Activated CD8-positive, alpha-beta T cell treated with anti-CD3 and anti-CD28 coated beads for 36 hours (primary cell): ENCODE measurements at regions not wholly inside any gene's neighbourhood (a gene's known extent, or its start where the extent isn't known, plus 50 kb on each side); places are given as distances from the start of the nearest gene placed in this dataset.

Experiments used
- ATAC-seq: fragments of 200-7000 bp; cut with Tn5 transposase; one replicate; pipeline ENCODE4 v1.10.0; 2021; ENCODE audit warnings: mild to moderate bottlenecking, moderate library complexity
- CTCF ChIA-PET: fragments of 350-600 bp; sonication (Branson Sonifier 250); formaldehyde crosslinking; loops from one replicate; lab custom pipeline; 2021; ENCODE audit warnings: antibody characterized with exemption; lab: Charles Lee
- POLR2A ChIA-PET: fragments of 350-600 bp; sonication (Branson Sonifier 250); formaldehyde crosslinking; loops from one replicate; lab custom pipeline; 2021; ENCODE audit warnings: antibody characterized with exemption; lab: Charles Lee
- DNase-seq: peaks from one replicate; pipeline ENCODE4 v3.0.0-alpha.2; 2020
- H3K27ac Mint-ChIP-seq: one replicate; pipeline ENCODE4 v1.8.0; 2021; ENCODE audit warnings: mild to moderate bottlenecking, mixed read lengths
- H3K27me3 Mint-ChIP-seq: one replicate; pipeline ENCODE4 v1.8.0; 2021; ENCODE audit warnings: mixed read lengths
- H3K36me3 Mint-ChIP-seq: one replicate; pipeline ENCODE4 v1.8.0; 2021; ENCODE audit warnings: low read depth, mixed read lengths
- H3K4me1 Mint-ChIP-seq: one replicate; pipeline ENCODE4 v1.8.0; 2021; ENCODE audit warnings: low read depth, mixed read lengths
- H3K4me3 Mint-ChIP-seq: one replicate; pipeline ENCODE4 v1.8.0; 2021; ENCODE audit warnings: mild to moderate bottlenecking, moderate library complexity, mixed read lengths
- H3K9me3 Mint-ChIP-seq: one replicate; pipeline ENCODE4 v1.8.0; 2021; ENCODE audit warnings: mixed read lengths
- intact Hi-C: fragments of 100-400 bp; cut with micrococcal nuclease; formaldehyde crosslinking; loops from one replicate; pipeline ENCODE4 v1.10.0; 2022
- TF ChIP-seq, protein P1 (sequence below): fragments of 200-600 bp; IDR thresholded peaks from one replicate; pipeline ENCODE4 v1.8.0; 2022; ENCODE audit warnings: antibody characterized with exemption, mild to moderate bottlenecking

DNA sequence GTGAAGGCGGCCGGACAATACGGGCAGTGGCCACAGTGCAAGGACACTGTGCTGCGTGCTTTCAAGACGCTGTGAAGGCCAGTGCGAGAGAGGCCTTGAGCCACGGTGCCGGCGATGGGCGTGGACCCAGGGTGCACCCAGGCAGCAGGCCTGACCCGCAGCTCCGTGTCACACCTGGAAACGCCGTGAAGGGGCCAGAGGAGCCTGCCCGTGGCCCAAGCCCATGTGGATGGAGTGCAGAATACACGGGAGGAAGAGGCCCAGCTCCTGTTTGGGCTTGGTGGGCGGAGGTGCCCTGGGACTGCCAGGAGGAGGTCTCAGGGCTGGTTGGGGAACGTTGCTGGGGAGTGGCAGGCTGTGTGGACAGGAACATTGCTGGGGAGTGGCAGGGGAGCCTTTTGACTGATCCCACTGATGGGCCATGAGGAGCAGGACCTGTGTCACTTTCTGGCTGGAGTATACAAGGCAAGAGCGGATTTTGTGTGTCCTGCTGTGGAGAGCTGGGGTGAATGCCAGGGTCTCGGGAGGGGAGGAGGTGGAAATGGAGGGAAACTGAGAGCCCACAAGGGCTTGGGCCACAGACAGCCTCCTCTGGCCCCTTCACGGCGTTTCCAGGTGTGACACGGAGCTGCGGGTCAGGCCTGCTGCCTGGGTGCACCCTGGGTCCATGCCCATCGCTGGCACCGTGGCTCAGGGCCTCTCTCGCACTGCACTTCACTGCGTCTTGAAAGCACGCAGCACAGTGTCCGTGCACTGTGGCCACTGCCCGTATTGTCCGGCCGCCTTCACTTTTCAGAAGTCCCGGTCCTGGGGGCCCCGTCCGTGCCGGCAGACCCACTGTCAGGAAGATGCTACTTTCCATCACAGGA is 925.4 kb downstream of the BRD1 start:
- ChIA-PET POLR2A (no interaction called here), CTCF (no interaction called here)
- Mint-ChIP-seq H3K27ac (no peak overlapping the region), H3K36me3 (no peaks in the 10 kb centered on the region), H3K4me3 (no peak overlapping the region), H3K9me3 (no peaks in the 10 kb centered on the region), H3K27me3 (peaks cover 26% of the 10 kb centered on the region), H3K4me1 (no peaks in the 10 kb centered on the region)
- intact Hi-C loops: no loop called here
- DNase-seq: no peak
- ATAC-seq: no peak
- TF ChIP-seq, protein P1, sequence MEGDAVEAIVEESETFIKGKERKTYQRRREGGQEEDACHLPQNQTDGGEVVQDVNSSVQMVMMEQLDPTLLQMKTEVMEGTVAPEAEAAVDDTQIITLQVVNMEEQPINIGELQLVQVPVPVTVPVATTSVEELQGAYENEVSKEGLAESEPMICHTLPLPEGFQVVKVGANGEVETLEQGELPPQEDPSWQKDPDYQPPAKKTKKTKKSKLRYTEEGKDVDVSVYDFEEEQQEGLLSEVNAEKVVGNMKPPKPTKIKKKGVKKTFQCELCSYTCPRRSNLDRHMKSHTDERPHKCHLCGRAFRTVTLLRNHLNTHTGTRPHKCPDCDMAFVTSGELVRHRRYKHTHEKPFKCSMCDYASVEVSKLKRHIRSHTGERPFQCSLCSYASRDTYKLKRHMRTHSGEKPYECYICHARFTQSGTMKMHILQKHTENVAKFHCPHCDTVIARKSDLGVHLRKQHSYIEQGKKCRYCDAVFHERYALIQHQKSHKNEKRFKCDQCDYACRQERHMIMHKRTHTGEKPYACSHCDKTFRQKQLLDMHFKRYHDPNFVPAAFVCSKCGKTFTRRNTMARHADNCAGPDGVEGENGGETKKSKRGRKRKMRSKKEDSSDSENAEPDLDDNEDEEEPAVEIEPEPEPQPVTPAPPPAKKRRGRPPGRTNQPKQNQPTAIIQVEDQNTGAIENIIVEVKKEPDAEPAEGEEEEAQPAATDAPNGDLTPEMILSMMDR: no peak

DNA sequence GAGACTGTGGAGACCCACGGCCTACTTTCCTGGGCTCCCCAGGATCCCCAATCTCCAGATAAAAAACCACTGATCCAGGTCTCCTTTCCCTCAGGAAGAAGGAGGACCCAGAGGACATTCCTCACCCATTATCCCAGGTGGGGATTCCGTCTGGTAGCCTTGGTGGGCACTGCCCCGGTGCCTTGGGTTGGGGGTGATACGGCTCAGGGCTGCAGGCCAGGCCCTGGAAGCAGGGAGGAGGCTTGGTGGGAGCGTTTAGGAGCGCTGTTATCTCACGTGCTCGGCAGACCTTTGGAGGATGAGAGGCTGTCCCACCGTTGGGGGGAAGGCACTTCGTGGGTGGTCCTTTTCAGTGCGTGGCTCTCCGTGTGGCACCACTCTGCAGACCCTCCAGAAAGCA is 926.3 kb downstream of the BRD1 start:
- H3K36me3 Mint-ChIP-seq: no peaks in the 10 kb centered on the region
- H3K27ac Mint-ChIP-seq: no peak overlapping the region
- no peak for DNase-seq
- no peak for ATAC-seq
- no peaks in the 10 kb centered on the region for H3K9me3 Mint-ChIP-seq
- POLR2A ChIA-PET: no interaction called here
- no peaks in the 10 kb centered on the region for H3K4me1 Mint-ChIP-seq
- TF ChIP-seq, protein P1: no peak
- peaks cover 17% of the 10 kb centered on the region for H3K27me3 Mint-ChIP-seq
- H3K4me3 Mint-ChIP-seq: no peak overlapping the region
- intact Hi-C loops: no loop called here
- CTCF ChIA-PET: no interaction called here

DNA sequence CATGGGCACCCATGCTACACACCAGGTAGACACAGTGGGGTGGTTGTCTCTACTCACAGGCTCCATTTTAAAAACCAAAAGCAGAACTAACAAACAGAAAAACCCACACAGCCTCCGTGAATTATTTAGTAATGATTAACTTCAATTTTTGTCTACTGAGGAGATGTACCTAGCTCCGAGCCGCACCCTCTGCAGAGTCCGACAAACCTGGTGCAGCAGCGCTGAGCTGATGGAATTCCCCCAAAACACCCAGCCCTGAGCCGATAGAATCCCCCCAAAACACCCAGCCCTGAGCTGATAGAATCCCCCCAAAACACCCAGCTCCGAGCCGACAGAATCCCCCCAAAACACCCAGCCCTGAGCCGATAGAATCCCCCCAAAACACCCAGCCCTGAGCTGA is 927.0 kb downstream of the BRD1 start:
- no peak overlapping the region for H3K4me3 Mint-ChIP-seq
- ATAC-seq: no peak
- intact Hi-C loops: no loop called here
- no peaks in the 10 kb centered on the region for H3K9me3 Mint-ChIP-seq
- no peaks in the 10 kb centered on the region for H3K4me1 Mint-ChIP-seq
- H3K36me3 Mint-ChIP-seq: no peaks in the 10 kb centered on the region
- TF ChIP-seq, protein P1: no peak
- peaks cover 15% of the 10 kb centered on the region for H3K27me3 Mint-ChIP-seq
- no peak overlapping the region for H3K27ac Mint-ChIP-seq
- DNase-seq: no peak
- ChIA-PET CTCF (no interaction called here), POLR2A (no interaction called here)

DNA sequence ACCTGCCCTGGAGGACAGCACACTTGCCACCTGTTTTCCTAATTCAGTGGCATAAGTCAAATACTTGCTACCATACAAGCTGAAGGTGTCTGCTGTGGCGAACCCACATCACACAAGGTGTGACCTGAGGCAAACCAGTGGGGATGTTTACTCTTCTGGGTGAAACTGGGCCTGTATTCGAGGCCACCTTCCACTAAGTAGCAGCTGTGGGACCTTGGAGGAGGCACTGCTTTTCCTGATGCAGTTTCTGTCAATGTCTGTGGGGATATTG is 927.4 kb downstream of the BRD1 start:
- no peaks in the 10 kb centered on the region for H3K36me3 Mint-ChIP-seq
- ATAC-seq (no peak), DNase-seq (no peak)
- peaks cover 18% of the 10 kb centered on the region for H3K27me3 Mint-ChIP-seq
- H3K4me1 Mint-ChIP-seq: no peaks in the 10 kb centered on the region
- TF ChIP-seq, protein P1: no peak
- POLR2A ChIA-PET: no interaction called here
- H3K4me3 Mint-ChIP-seq: no peak overlapping the region
- CTCF ChIA-PET: no interaction called here
- intact Hi-C loops: no loop called here
- H3K9me3 Mint-ChIP-seq: no peaks in the 10 kb centered on the region
- H3K27ac Mint-ChIP-seq: no peak overlapping the region

DNA sequence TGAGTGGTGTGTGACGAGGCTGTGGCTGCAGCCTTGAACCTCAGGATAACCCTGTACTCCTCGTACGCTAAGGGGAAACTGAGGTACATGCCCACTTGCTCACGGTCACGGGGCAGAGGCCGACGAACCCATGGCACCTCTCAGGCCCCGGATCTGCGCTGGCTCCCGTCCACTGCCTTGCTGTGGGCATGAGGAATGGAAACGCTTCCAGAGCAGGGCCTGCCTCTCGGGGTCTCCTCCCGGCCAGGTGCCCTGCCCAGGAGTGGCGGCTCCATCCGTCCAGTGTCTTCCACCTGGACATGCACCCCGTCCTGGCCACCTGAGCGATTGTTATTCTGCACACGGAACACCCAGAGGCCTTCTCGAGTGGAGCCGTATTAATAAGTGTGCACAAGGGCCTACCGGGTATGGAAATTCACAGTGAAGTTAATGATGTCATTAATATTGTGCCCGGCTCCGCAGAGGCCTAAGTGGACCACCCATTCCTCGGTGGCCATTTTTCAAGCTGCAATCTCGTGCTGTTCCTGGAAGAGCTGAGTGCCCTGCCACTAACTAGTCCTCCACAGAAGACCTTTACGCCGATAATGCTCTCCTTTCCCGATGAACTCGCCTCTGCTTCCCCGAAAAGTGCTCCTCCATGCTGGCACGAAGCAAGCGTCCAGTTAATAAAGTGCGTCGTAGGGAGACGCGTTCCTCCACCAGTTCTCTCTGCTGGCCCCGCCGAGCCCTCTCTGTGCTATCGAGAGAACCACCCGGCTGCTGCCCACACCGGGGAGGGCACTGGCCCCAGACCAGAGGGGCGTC is 927.9 kb downstream of the BRD1 start:
- Mint-ChIP-seq H3K27ac (no peak overlapping the region), H3K9me3 (no peaks in the 10 kb centered on the region), H3K36me3 (no peaks in the 10 kb centered on the region), H3K4me3 (no peak overlapping the region), H3K27me3 (peaks cover 18% of the 10 kb centered on the region), H3K4me1 (no peaks in the 10 kb centered on the region)
- POLR2A ChIA-PET: no interaction called here
- TF ChIP-seq, protein P1: no peak
- CTCF ChIA-PET: no interaction called here
- intact Hi-C loops: no loop called here
- ATAC-seq (no peak), DNase-seq (no peak)
